CD4-positive, alpha-beta memory T cell (primary cell): ENCODE measurements at regions not wholly inside any gene's neighbourhood (a gene's known extent, or its start where the extent isn't known, plus 50 kb on each side); places are given as distances from the start of the nearest gene placed in this dataset.

ENCODE experiments used
- CTCF ChIA-PET: fragments of 350-600 bp; sonication (Branson Sonifier 250); formaldehyde crosslinking; loops from one replicate; lab custom pipeline; 2021; ENCODE audit warnings: inconsistent platforms; ENCODE audit not compliant: partially characterized antibody; lab: Charles Lee
- POLR2A ChIA-PET: fragments of 350-600 bp; sonication (Branson Sonifier 250); formaldehyde crosslinking; loops from one replicate; lab custom pipeline; 2021; ENCODE audit not compliant: partially characterized antibody; lab: Charles Lee
- DNase-seq, 5 donors: peaks; one replicate each; pipeline versions ENCODE4 v3.0.0 to v3.0.0-alpha.2; 2020 to 2022; ENCODE audit warnings: mixed read lengths in 1 of 5
- H3K27ac ChIP-seq: one replicate; pipeline ENCODE4 v1.7.0; 2013; ENCODE audit warnings: low read depth, low read length
- H3K27me3 ChIP-seq: 2 replicates; pipeline ENCODE4 v1.7.0; 2013; ENCODE audit warnings: mild to moderate bottlenecking, low read length, moderate library complexity; ENCODE audit not compliant: insufficient read depth
- H3K36me3 ChIP-seq: 2 replicates; pipeline ENCODE4 v1.7.0; 2013; ENCODE audit warnings: mild to moderate bottlenecking, low read length, moderate library complexity; ENCODE audit not compliant: insufficient read depth
- H3K4me1 ChIP-seq: 2 replicates; pipeline ENCODE4 v1.7.0; 2013; ENCODE audit warnings: mild to moderate bottlenecking, low read length, moderate library complexity; ENCODE audit not compliant: insufficient read depth
- H3K4me3 ChIP-seq, 2 donors: one replicate each; pipeline ENCODE4 v1.7.0; 2013; ENCODE audit warnings: low read length in 2 of 2, mild to moderate bottlenecking in 1 of 2
- H3K9me3 ChIP-seq, 2 donors: one replicate each; pipeline ENCODE4 v1.7.0; 2013; ENCODE audit warnings: low read length in 2 of 2, control low read depth in 1 of 2; ENCODE audit not compliant: control insufficient read depth in 1 of 2
- H3K27ac Mint-ChIP-seq, 7 donors: one replicate each; pipeline ENCODE4 v1.8.0; 2020 to 2021; ENCODE audit warnings: mixed read lengths in 7 of 7, mild to moderate bottlenecking in 6 of 7, inconsistent platforms in 3 of 7, moderate library complexity in 3 of 7
- H3K27me3 Mint-ChIP-seq, 2 donors: one replicate each; pipeline ENCODE4 v1.8.0; 2020 to 2021; ENCODE audit warnings: mixed read lengths in 2 of 2
- H3K36me3 Mint-ChIP-seq, 2 donors: one replicate each; pipeline ENCODE4 v1.8.0; 2020 to 2021; ENCODE audit warnings: mixed read lengths in 2 of 2, inconsistent platforms in 1 of 2, mild to moderate bottlenecking in 1 of 2
- H3K4me1 Mint-ChIP-seq, 4 donors: one replicate each; pipeline ENCODE4 v1.8.0; 2020 to 2021; ENCODE audit warnings: mixed read lengths in 4 of 4, mild to moderate bottlenecking in 1 of 4
- H3K4me3 Mint-ChIP-seq, 8 donors: one replicate each; pipeline ENCODE4 v1.8.0; 2020 to 2021; ENCODE audit warnings: mixed read lengths in 8 of 8, mild to moderate bottlenecking in 7 of 8, moderate library complexity in 6 of 8, inconsistent platforms in 3 of 8
- H3K9me3 Mint-ChIP-seq, 8 donors: one replicate each; pipeline ENCODE4 v1.8.0; 2020 to 2021; ENCODE audit warnings: mixed read lengths in 8 of 8, mild to moderate bottlenecking in 5 of 8, inconsistent platforms in 3 of 8, moderate library complexity in 1 of 8
- intact Hi-C: fragments of 100-400 bp; cut with micrococcal nuclease; formaldehyde crosslinking; loops from one replicate; pipeline ENCODE4 v1.15.1; 2023

DNA sequence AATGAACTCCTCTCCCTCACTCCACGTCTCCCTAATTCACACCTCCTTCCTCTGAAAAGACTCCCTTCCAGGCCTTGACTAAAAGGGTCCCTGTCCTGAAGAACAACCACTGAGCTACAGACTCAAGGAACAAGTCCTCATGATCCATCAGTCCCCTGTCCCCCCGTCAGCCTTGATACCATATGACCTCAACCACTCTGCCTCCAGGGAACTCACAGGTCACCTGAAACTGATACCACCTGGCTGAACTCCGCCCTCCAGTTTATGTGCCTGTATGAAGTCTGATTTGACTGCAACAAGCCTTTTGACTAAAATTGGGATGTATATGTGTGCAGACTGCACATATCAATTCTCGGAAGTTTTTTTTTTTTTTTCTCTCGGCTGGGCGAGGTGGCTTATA is 88.7 kb downstream of the UGCG start:
- Mint-ChIP-seq H3K27ac (peak overlapping the region in 1 of 7 donors; percentile 13), H3K9me3 (no peaks in the 10 kb centered on the region), H3K4me3 (peak overlapping the region in 1 of 8 donors; percentile 43), H3K36me3 (no peaks in the 10 kb centered on the region), H3K4me1 (peaks cover 21 to 40% (median 29%) of the 10 kb centered on the region in 4 donors), H3K27me3 (no peaks in the 10 kb centered on the region)
- Histone ChIP-seq H3K9me3 (no peaks in the 10 kb centered on the region), H3K36me3 (no peaks in the 10 kb centered on the region), H3K4me1 (peaks cover 28% of the 10 kb centered on the region), H3K27ac (no peak overlapping the region), H3K4me3 (no peak overlapping the region), H3K27me3 (no peaks in the 10 kb centered on the region)
- no peak for DNase-seq
- POLR2A ChIA-PET, result interaction anchor here (1.9 to 2.5 kb wide), 2 partner anchors 17 to 89 kb away, joined by 5 to 14 read pairs; partner anchors contain the start of gene UGCG
- CTCF ChIA-PET, result interaction anchor here (2.1 kb wide), 1 partner anchor 89 kb away, joined by 10 read pairs; no protein-coding TSS in a partner anchor
- intact Hi-C loops, result no loop called here

- Histone ChIP-seq H3K4me1 (peaks cover 28% of the 10 kb centered on the region), H3K9me3 (no peaks in the 10 kb centered on the region), H3K36me3 (no peaks in the 10 kb centered on the region), H3K27ac (no peak overlapping the region), H3K27me3 (no peaks in the 10 kb centered on the region), H3K4me3 (no peak overlapping the region)
- Mint-ChIP-seq H3K9me3 (no peaks in the 10 kb centered on the region), H3K27me3 (no peaks in the 10 kb centered on the region), H3K4me3 (peak overlapping the region in 7 of 8 donors; percentile 13 to 77 (median 54)), H3K27ac (peak overlapping the region in 5 of 7 donors; percentile 13 to 62 (median 34)), H3K4me1 (peaks cover 21 to 40% (median 29%) of the 10 kb centered on the region in 4 donors), H3K36me3 (no peaks in the 10 kb centered on the region)
- ChIA-PET CTCF (interaction anchor here (0.7 to 2.1 kb wide), 3 partner anchors 14 to 89 kb away, joined by 3 to 10 read pairs (median 3); no protein-coding TSS in a partner anchor), POLR2A (interaction anchor here (1.9 to 2.5 kb wide), 2 partner anchors 16 to 90 kb away, joined by 5 to 14 read pairs; partner anchors contain the start of gene UGCG)
- DNase-seq, result no peak
- intact Hi-C loops, result no loop called here
Observed at GRCh38 chr9:111986035-111986556, 89.5 kb downstream of the UGCG start.
